K562 (cell line): ENCODE measurements at regions not wholly inside any gene's neighbourhood (a gene's known extent, or its start where the extent isn't known, plus 50 kb on each side); places are given as distances from the start of the nearest gene placed in this dataset.

Experiments used
- ATAC-seq: fragments of 200-7000 bp; cut with Tn5 transposase; 3 replicates; pipeline ENCODE4 v1.9.1; 2020; ENCODE audit warnings: moderate library complexity
- BruUV-seq: library from RNA; stranded (reverse); fragments of 400-500 nt; replicated peaks from 2 replicates; lab custom pipeline; 2021; lab: Mats Ljungman, UMichigan
- CTCF ChIA-PET: fragments of 300-600 bp; formaldehyde crosslinking; extraction: SDS; loops from one replicate; lab custom pipeline; 2021; ENCODE audit warnings: low intra/inter-chr PET ratio; lab: Yijun Ruan, JAX
- POLR2A ChIA-PET: fragments of 300-600, 350-650 bp; sonication (Branson Sonifier 250); formaldehyde crosslinking; extraction: SDS; loops from one replicate; lab custom pipeline; 2021; ENCODE audit warnings: antibody characterized with exemption, inconsistent platforms; lab: Yijun Ruan, JAX
- DNase-seq, 4 experiments: peaks; one replicate each; pipeline versions ENCODE4 v3.0.0 to v3.0.0-alpha.2; 2011 to 2018; ENCODE audit warnings: low spot score in 3 of 4, mixed read lengths in 3 of 4; ENCODE audit errors: extremely low read depth in 1 of 4
- FAIRE-seq: peaks from 2 replicates; lab custom pipeline; 2011; peaks lifted over from hg19 to GRCh38; lab: Jason Lieb, UNC
- H2AFZ ChIP-seq: 2 replicates; pipeline ENCODE4 v1.6.0; 2011; ENCODE audit warnings: low read depth, low read length, control low read depth, inconsistent platforms
- H3K27ac ChIP-seq: fragments of 200-600 bp; 3 replicates; pipeline ENCODE4 v1.8.0; 2011; ENCODE audit warnings: low read depth, mild to moderate bottlenecking, control low read depth, inconsistent platforms, low read length, moderate library complexity, mixed read lengths; ENCODE audit errors: extremely low read depth
- H3K27me3 ChIP-seq, 2 experiments: fragments of 300-600 bp in 1 of 2; 2 replicates in 1 of 2; 3 replicates in 1 of 2; pipeline versions ENCODE4 v1.6.0 to v1.8.0; 2011; ENCODE audit warnings: inconsistent platforms in 2 of 2, low read length in 2 of 2, mild to moderate bottlenecking in 1 of 2, mixed read lengths in 1 of 2, moderate library complexity in 1 of 2; ENCODE audit not compliant: control insufficient read depth in 2 of 2, insufficient read depth in 2 of 2
- H3K36me3 ChIP-seq: fragments of 300-600 bp; 3 replicates; pipeline ENCODE4 v1.8.0; 2011; ENCODE audit warnings: mild to moderate bottlenecking, low read length, inconsistent platforms; ENCODE audit not compliant: control insufficient read depth, insufficient read depth
- H3K4me1 ChIP-seq, 2 experiments: fragments of 200-600 bp in 1 of 2; replicated peaks in 1 of 2; 2 replicates in 1 of 2; 3 replicates in 1 of 2; pipeline versions ENCODE4 v1.5.1 to v1.8.0; 2011; ENCODE audit warnings: inconsistent platforms in 2 of 2, low read length in 2 of 2, mild to moderate bottlenecking in 1 of 2, mixed read lengths in 1 of 2, moderate library complexity in 1 of 2; ENCODE audit not compliant: control insufficient read depth in 2 of 2, insufficient read depth in 2 of 2
- H3K4me2 ChIP-seq: 2 replicates; pipeline ENCODE4 v1.6.1; 2011; ENCODE audit warnings: low read length, control low read depth, inconsistent platforms, mixed read lengths; ENCODE audit not compliant: insufficient read depth
- H3K4me3 ChIP-seq: fragments of 200-600 bp; sonication (generic), shearing (Covaris generic); 2 replicates; pipeline ENCODE4 v1.5.1; 2016; ENCODE audit warnings: control low read depth, inconsistent platforms
- H3K79me2 ChIP-seq: fragments of 200-600 bp; 3 replicates; pipeline ENCODE4 v1.8.0; 2011; ENCODE audit warnings: low read length, inconsistent platforms; ENCODE audit not compliant: control insufficient read depth, insufficient read depth
- H3K9ac ChIP-seq, 2 experiments: 2 replicates each; pipeline versions ENCODE4 v1.6.0 to v1.6.1; 2011; ENCODE audit warnings: low read depth in 2 of 2, low read length in 2 of 2, control low read depth in 1 of 2, inconsistent platforms in 1 of 2, mild to moderate bottlenecking in 1 of 2, mixed read lengths in 1 of 2; ENCODE audit not compliant: insufficient read depth in 1 of 2
- H3K9me1 ChIP-seq: one replicate; pipeline ENCODE4 v1.6.0; 2011; ENCODE audit warnings: inconsistent platforms, mild to moderate bottlenecking, low read length, moderate library complexity; ENCODE audit not compliant: control insufficient read depth, insufficient read depth
- H3K9me3 ChIP-seq: replicated peaks from 2 replicates; pipeline ENCODE4 v1.5.1; 2011; ENCODE audit warnings: low read depth, low read length, inconsistent platforms; ENCODE audit not compliant: control insufficient read depth, insufficient read depth
- H4K20me1 ChIP-seq: replicated peaks from 2 replicates; pipeline ENCODE4 v1.6.1; 2011; ENCODE audit warnings: low read length, inconsistent platforms, mixed read lengths; ENCODE audit not compliant: control insufficient read depth, insufficient read depth
- BACH1 ChIP-seq: fragments of 200-800 bp; sonication (Bioruptor generic); IDR thresholded peaks from 2 replicates; pipeline ENCODE4 v1.6.1; 2016; ENCODE audit warnings: missing genetic modification characterization, missing compliant biosample characterization
- CREBBP ChIP-seq: IDR thresholded peaks from one replicate; pipeline ENCODE4 v1.6.1; 2012; ENCODE audit warnings: low read depth, mild to moderate bottlenecking, control low read depth, inconsistent platforms, low read length
- ELF4 ChIP-seq: fragments of 450-650 bp; formaldehyde crosslinking; IDR thresholded peaks from 2 replicates; pipeline ENCODE4 v1.4.0; 2022; ENCODE audit warnings: missing genetic modification characterization
- ETS2 ChIP-seq: IDR thresholded peaks from 2 replicates; pipeline ENCODE4 v1.6.1; 2016; ENCODE audit warnings: borderline replicate concordance, missing genetic modification characterization, mild to moderate bottlenecking, moderate library complexity, missing compliant biosample characterization; ENCODE audit not compliant: poor library complexity, severe bottlenecking
- GATA2 ChIP-seq: sonication (generic); formaldehyde crosslinking; IDR thresholded peaks from 2 replicates; pipeline ENCODE4 v1.4.0; 2020; ENCODE audit warnings: mild to moderate bottlenecking, missing genetic modification reagents
- GATAD2A ChIP-seq: fragments of 450-650 bp; IDR thresholded peaks from 2 replicates; pipeline ENCODE4 v1.6.1; 2017
- HCFC1 ChIP-seq: IDR thresholded peaks from 2 replicates; pipeline ENCODE4 v1.6.1; 2012; ENCODE audit warnings: low read depth, low read length, improper control_type of control experiment
- KAT8 ChIP-seq: fragments of 450-650 bp; IDR thresholded peaks from 2 replicates; pipeline ENCODE4 v1.6.1; 2016; ENCODE audit warnings: low read depth, mild to moderate bottlenecking
- L3MBTL2 ChIP-seq: fragments of 450-650 bp; IDR thresholded peaks from 2 replicates; pipeline ENCODE4 v1.6.1; 2016; ENCODE audit warnings: mild to moderate bottlenecking, moderate library complexity
- PHB ChIP-seq: fragments of 250-450 bp; sonication (Bioruptor Pico); IDR thresholded peaks from 2 replicates; pipeline ENCODE4 v1.5.0; 2021
- PTBP1 ChIP-seq: fragments of 200-400 bp; formaldehyde crosslinking; IDR thresholded peaks from 2 replicates; pipeline ENCODE4 v1.6.1; 2017; ENCODE audit warnings: low read depth, low read length
- PTTG1 ChIP-seq: fragments of 450-650 bp; IDR thresholded peaks from 2 replicates; pipeline ENCODE4 v1.6.1; 2016; ENCODE audit warnings: low read depth, mild to moderate bottlenecking, missing genetic modification characterization, missing compliant biosample characterization
- RNF2 ChIP-seq: sonication (generic); IDR thresholded peaks from 2 replicates; pipeline ENCODE4 v1.6.1; 2016
- SMAD1 ChIP-seq: fragments of 150-350 bp; IDR thresholded peaks from 2 replicates; pipeline ENCODE4 v1.6.1; 2014; ENCODE audit warnings: low read length, low read depth; ENCODE audit not compliant: partially characterized antibody
- SMARCA5 ChIP-seq: fragments of 450-650 bp; IDR thresholded peaks from 2 replicates; pipeline ENCODE4 v1.6.1; 2016
- TCFL5 ChIP-seq: fragments of 250-450 bp; sonication (Bioruptor Pico); conservative IDR thresholded peaks from 2 replicates; pipeline ENCODE4 v1.6.1; 2021; ENCODE audit warnings: mild to moderate bottlenecking, moderate library complexity, matching md5 sums
- ZNF436 ChIP-seq: fragments of 250-450, 450-650 bp; sonication (Bioruptor Pico); formaldehyde crosslinking; IDR thresholded peaks from 2 replicates; pipeline ENCODE4 v1.7.0; 2020; ENCODE audit warnings: mild to moderate bottlenecking
- WGBS: fragments of 100-300 bp; shearing (Covaris generic); methylation state at CpG from one replicate; pipeline ENCODE4 v1.1.6; 2016; ENCODE audit warnings: low coverage, mixed read lengths; ENCODE audit not compliant: insufficient coverage; ENCODE audit errors: missing lambda C conversion rate; 5-methylcytosine and 5-hydroxymethylcytosine counted together
- in situ Hi-C: fragments of 300-500 bp; cut with MboI; formaldehyde crosslinking; loops from 4 replicates; pipeline ENCODE4 v1.15.0; 2018; ENCODE audit warnings: inconsistent platforms, mixed read lengths
- intact Hi-C: fragments of 100-400 bp; cut with micrococcal nuclease; formaldehyde crosslinking; loops from 2 replicates; pipeline ENCODE4 v1.14.2; 2022
- TF ChIP-seq, protein P1 (sequence below): sonication (generic); formaldehyde crosslinking; IDR thresholded peaks from 2 replicates; pipeline ENCODE4 v1.8.1; 2023; ENCODE audit warnings: mild to moderate bottlenecking, missing genetic modification reagents
- TF ChIP-seq, protein P2 (sequence below): sonication (generic); formaldehyde crosslinking; IDR thresholded peaks from 2 replicates; pipeline ENCODE4 v1.8.0; 2022; ENCODE audit warnings: mild to moderate bottlenecking, missing genetic modification reagents
- TF ChIP-seq, protein P3 (sequence below), 2 experiments: IDR thresholded peaks; 2 replicates each; pipeline ENCODE4 v1.6.1; 2011; ENCODE audit warnings: borderline replicate concordance in 1 of 2, control low read depth in 1 of 2, low read depth in 1 of 2, low read length in 1 of 2, mild to moderate bottlenecking in 1 of 2, mixed read lengths in 1 of 2, moderate library complexity in 1 of 2; ENCODE audit not compliant: insufficient read depth in 1 of 2, insufficient read length in 1 of 2, poor library complexity in 1 of 2, severe bottlenecking in 1 of 2; ENCODE audit errors: extremely low read depth in 1 of 2

DNA sequence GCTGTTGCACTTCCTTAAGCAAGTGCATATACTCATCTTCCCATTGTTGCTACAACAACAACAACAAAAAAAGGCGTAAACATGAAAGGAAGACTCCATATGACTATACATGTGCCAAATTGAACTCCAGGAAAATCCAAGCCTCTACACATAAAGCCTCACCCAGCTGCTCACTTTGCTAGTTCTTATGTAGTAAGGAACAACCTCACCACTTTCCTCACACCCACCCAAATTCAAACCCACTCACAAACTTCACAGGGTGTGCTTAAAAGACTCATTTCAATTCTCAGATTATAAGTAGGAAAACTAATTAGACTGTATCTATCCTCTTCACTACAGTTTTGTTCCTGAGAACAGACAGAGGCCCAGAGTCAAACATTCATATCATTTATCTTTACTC, 671.1 kb upstream of the INTU start:
- BruUV-seq, result no TSS peak
- Histone ChIP-seq H3K27me3 (no peaks in the 10 kb centered on the region), H3K9me1 (no peaks in the 10 kb centered on the region), H3K4me1 (peaks cover 0 to under 1% of the 10 kb centered on the region in 2 experiments; a peak in 1 of 5 replicates), H3K27ac (no peak overlapping the region), H3K4me3 (no peak overlapping the region), H2AFZ (peak overlapping the region; percentile 56; the same call in 1 of the 2 replicates), H4K20me1 (no peaks in the 10 kb centered on the region), H3K36me3 (no peaks in the 10 kb centered on the region), H3K9me3 (no peaks in the 10 kb centered on the region), H3K9ac (no peak overlapping the region)
- in situ Hi-C loops, result no loop called here
- FAIRE-seq, result no peak
- intact Hi-C loops, result no loop called here
- no peak for ATAC-seq
- POLR2A ChIA-PET, result no interaction called here
- TF ChIP-seq TCFL5 (no peak), PTTG1 (tag) (no peak), HCFC1 (no peak), ZNF436 (CRISPR knock-in tag) (no peak), CREBBP (no peak), ELF4 (CRISPR knock-in tag) (no peak), L3MBTL2 (no peak), GATA2 (no peak), GATAD2A (no peak), RNF2 (no peak), BACH1 (no peak), PHB (CRISPR knock-in tag) (no peak), SMARCA5 (no peak), KAT8 (no peak), PTBP1 (no peak), ETS2 (tag) (no peak), SMAD1 (no peak)
- TF ChIP-seq, protein P1, sequence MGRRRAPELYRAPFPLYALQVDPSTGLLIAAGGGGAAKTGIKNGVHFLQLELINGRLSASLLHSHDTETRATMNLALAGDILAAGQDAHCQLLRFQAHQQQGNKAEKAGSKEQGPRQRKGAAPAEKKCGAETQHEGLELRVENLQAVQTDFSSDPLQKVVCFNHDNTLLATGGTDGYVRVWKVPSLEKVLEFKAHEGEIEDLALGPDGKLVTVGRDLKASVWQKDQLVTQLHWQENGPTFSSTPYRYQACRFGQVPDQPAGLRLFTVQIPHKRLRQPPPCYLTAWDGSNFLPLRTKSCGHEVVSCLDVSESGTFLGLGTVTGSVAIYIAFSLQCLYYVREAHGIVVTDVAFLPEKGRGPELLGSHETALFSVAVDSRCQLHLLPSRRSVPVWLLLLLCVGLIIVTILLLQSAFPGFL (CRISPR knock-in tag), result no peak
- TF ChIP-seq, protein P2, sequence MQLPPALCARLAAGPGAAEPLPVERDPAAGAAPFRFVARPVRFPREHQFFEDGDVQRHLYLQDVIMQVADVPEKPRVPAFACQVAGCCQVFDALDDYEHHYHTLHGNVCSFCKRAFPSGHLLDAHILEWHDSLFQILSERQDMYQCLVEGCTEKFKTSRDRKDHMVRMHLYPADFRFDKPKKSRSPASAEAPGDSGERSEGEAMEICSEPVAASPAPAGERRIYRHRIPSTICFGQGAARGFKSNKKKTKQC, result no peak
- TF ChIP-seq, protein P3, sequence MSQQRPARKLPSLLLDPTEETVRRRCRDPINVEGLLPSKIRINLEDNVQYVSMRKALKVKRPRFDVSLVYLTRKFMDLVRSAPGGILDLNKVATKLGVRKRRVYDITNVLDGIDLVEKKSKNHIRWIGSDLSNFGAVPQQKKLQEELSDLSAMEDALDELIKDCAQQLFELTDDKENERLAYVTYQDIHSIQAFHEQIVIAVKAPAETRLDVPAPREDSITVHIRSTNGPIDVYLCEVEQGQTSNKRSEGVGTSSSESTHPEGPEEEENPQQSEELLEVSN (IDR thresholded peaks at IDR 0.05; ENCODE audit: borderline replicate concordance in 1 of 2, extremely low read depth in 1 of 2, insufficient read depth in 1 of 2, insufficient read length in 1 of 2, low read depth in 1 of 2, low read length in 1 of 2, poor library complexity in 1 of 2, severe bottlenecking in 1 of 2), result no peak
- TF ChIP-seq, all 486 proteins: peak for 0
- Histone ChIP-seq H3K79me2 (peaks cover 13% of the 10 kb centered on the region), H3K4me2 (no peak overlapping the region)
- CTCF ChIA-PET, result no interaction called here
- 77% methylated on average over 1 of the region's 1 CpG for WGBS
- DNase-seq, result no peak
